Ishikawa (cell line): ENCODE measurements at regions not wholly inside any gene's neighbourhood (a gene's known extent, or its start where the extent isn't known, plus 50 kb on each side); places are given as distances from the start of the nearest gene placed in this dataset.

ENCODE experiments used
- CEBPB ChIP-seq: IDR thresholded peaks from 2 replicates; pipeline ENCODE4 v1.6.1; 2012
- CREB1 ChIP-seq: IDR thresholded peaks from 2 replicates; pipeline ENCODE4 v1.6.1; 2012; ENCODE audit warnings: low read depth
- EGR1 ChIP-seq: IDR thresholded peaks from 2 replicates; pipeline ENCODE4 v1.6.1; 2012
- EP300 ChIP-seq: IDR thresholded peaks from 2 replicates; pipeline ENCODE4 v1.6.1; 2012; ENCODE audit warnings: borderline replicate concordance
- FOXM1 ChIP-seq: IDR thresholded peaks from 2 replicates; pipeline ENCODE4 v1.6.1; 2012; ENCODE audit warnings: low read depth, borderline replicate concordance
- NFIC ChIP-seq: IDR thresholded peaks from 2 replicates; pipeline ENCODE4 v1.6.1; 2012
- RAD21 ChIP-seq: IDR thresholded peaks from 2 replicates; pipeline ENCODE4 v1.6.1; 2012; ENCODE audit warnings: low read depth
- TAF1 ChIP-seq: IDR thresholded peaks from 2 replicates; pipeline ENCODE4 v1.6.1; 2012; ENCODE audit warnings: low read depth, mild to moderate bottlenecking
- TCF12 ChIP-seq: IDR thresholded peaks from 2 replicates; pipeline ENCODE4 v1.6.1; 2012; ENCODE audit warnings: low read depth
- TEAD4 ChIP-seq: IDR thresholded peaks from 2 replicates; pipeline ENCODE4 v1.6.1; 2012
- YY1 ChIP-seq: IDR thresholded peaks from 2 replicates; pipeline ENCODE4 v1.6.1; 2012; ENCODE audit warnings: low read depth
- ZBTB7A ChIP-seq: IDR thresholded peaks from 2 replicates; pipeline ENCODE4 v1.6.1; 2012; ENCODE audit warnings: low read depth
- TF ChIP-seq, protein P1 (sequence below): IDR thresholded peaks from 2 replicates; pipeline ENCODE4 v1.6.1; 2012; ENCODE audit warnings: low read depth, mild to moderate bottlenecking
- TF ChIP-seq, protein P2 (sequence below): IDR thresholded peaks from 2 replicates; pipeline ENCODE4 v1.6.1; 2012
- TF ChIP-seq, protein P3 (sequence below): IDR thresholded peaks from 2 replicates; pipeline ENCODE4 v1.6.1; 2012

DNA sequence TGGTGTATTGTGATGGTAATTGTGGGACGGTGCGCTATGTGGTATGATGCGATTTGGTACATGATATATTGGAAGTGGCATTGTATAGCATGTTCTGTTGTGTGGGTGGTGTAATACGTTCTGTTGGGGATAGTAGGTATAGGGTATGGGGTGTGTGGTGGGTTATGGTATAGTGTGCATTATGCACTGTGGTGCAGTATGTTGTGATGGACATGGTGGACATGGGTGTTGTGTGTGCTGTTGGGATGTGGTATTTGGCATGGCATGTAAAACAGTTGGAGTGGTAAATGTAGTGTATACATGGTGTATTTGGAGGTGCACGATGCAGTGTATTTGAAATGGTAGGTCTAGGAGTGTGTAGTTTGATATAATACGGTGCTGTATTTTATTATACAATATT is 170.6 kb upstream of the CNTNAP4 start:
- TF ChIP-seq TAF1, result no peak
- TF ChIP-seq FOXM1, result no peak

DNA sequence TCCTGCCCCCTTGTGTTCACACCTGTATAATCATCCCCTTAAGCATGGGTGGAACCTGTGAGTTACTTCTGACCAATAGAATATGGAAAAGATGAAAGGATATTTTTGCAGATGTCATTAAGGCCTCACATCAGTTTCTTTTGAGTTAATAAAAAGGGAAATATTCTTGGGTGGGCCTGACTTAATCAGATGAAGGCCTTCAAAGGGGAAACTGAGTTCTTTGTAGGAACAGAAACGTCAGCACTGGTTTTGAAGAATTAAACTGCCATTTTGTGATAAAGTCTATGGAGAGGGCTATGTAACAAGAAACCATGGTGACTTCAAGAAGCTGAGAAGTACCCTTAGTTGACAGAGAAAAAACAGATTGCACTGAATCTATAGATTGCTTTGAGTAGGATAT is 168.7 kb upstream of the CNTNAP4 start:
- TF ChIP-seq, protein P1, sequence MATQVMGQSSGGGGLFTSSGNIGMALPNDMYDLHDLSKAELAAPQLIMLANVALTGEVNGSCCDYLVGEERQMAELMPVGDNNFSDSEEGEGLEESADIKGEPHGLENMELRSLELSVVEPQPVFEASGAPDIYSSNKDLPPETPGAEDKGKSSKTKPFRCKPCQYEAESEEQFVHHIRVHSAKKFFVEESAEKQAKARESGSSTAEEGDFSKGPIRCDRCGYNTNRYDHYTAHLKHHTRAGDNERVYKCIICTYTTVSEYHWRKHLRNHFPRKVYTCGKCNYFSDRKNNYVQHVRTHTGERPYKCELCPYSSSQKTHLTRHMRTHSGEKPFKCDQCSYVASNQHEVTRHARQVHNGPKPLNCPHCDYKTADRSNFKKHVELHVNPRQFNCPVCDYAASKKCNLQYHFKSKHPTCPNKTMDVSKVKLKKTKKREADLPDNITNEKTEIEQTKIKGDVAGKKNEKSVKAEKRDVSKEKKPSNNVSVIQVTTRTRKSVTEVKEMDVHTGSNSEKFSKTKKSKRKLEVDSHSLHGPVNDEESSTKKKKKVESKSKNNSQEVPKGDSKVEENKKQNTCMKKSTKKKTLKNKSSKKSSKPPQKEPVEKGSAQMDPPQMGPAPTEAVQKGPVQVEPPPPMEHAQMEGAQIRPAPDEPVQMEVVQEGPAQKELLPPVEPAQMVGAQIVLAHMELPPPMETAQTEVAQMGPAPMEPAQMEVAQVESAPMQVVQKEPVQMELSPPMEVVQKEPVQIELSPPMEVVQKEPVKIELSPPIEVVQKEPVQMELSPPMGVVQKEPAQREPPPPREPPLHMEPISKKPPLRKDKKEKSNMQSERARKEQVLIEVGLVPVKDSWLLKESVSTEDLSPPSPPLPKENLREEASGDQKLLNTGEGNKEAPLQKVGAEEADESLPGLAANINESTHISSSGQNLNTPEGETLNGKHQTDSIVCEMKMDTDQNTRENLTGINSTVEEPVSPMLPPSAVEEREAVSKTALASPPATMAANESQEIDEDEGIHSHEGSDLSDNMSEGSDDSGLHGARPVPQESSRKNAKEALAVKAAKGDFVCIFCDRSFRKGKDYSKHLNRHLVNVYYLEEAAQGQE, result no peak
- TF ChIP-seq YY1, result no peak
- no peak for TF ChIP-seq RAD21
- TF ChIP-seq TCF12, result no peak
- no peak for TF ChIP-seq CEBPB
- TF ChIP-seq EP300, result no peak
- no peak for TF ChIP-seq ZBTB7A
- TF ChIP-seq CREB1, result no peak
- TF ChIP-seq NFIC, result no peak
- TF ChIP-seq TEAD4, result no peak

DNA sequence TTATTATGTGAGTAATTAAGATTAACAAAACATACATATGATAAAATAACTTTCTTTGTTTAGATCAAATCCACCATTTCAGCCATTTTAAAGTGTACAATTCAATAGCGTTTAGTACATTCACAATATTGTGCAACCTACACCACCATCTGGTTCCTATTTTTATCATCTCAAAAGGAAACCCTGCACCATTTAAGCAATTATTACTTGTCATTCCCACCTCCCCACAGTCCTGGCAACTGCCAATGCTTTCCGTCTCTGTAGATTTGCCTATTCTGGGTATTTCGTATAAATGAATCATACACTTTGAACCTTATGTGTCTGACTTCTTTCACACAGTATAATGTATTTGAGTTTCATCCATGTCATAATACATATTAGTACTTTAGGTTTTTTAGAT is 162.5 kb upstream of the CNTNAP4 start:
- no peak for TF ChIP-seq EGR1

DNA sequence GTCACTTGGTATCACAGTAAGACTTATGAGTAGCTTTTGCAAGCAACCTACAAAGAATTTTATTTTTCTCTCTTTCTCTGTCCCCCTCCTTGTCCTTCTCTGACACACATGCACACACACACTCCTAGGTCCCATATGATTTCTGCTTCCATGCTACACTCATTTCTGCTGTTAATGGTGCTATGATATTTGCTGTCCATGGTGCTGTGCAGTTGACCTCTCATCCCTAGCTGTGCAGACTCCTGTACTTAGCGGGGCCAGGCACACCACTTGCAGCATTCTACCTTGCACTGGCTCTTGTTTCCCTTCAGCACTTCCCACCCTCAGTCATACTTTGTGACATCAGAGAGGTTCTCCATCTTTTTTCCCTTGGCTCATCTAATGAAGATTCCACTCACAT is 158.9 kb upstream of the CNTNAP4 start:
- no peak for TF ChIP-seq FOXM1
- TF ChIP-seq, protein P1, result peak; percentile 74

DNA sequence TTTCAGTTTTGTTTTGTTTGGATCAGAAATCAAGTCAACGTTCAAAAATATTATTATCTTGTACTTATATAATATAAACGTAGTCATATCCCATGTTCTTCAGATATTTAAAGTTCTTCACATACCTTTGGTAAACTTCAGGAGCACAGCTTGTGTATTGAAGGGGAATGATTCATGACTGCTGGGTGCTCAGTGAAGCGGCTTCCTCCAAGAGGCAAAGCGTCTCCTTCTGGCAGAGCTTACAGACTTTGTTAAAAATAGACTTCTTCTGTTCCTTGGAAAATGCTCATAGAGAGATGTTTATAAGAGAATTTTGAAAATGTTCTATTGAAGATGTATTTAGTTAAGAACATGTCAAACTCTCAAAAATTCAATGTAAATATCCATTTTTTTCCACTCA is 155.6 kb upstream of the CNTNAP4 start:
- TF ChIP-seq YY1, result no peak
- TF ChIP-seq CEBPB, result no peak
- no peak for TF ChIP-seq EP300
- no peak for TF ChIP-seq RAD21
- no peak for TF ChIP-seq TCF12
- TF ChIP-seq FOXM1, result no peak
- TF ChIP-seq, protein P2, sequence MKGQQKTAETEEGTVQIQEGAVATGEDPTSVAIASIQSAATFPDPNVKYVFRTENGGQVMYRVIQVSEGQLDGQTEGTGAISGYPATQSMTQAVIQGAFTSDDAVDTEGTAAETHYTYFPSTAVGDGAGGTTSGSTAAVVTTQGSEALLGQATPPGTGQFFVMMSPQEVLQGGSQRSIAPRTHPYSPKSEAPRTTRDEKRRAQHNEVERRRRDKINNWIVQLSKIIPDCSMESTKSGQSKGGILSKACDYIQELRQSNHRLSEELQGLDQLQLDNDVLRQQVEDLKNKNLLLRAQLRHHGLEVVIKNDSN, result no peak
- TF ChIP-seq, protein P3, sequence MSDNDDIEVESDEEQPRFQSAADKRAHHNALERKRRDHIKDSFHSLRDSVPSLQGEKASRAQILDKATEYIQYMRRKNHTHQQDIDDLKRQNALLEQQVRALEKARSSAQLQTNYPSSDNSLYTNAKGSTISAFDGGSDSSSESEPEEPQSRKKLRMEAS, result no peak
- TF ChIP-seq, protein P1, result no peak
- TF ChIP-seq TAF1, result no peak
- no peak for TF ChIP-seq TEAD4
- no peak for TF ChIP-seq EGR1
- TF ChIP-seq NFIC, result no peak
- TF ChIP-seq CREB1, result no peak
- no peak for TF ChIP-seq ZBTB7A

DNA sequence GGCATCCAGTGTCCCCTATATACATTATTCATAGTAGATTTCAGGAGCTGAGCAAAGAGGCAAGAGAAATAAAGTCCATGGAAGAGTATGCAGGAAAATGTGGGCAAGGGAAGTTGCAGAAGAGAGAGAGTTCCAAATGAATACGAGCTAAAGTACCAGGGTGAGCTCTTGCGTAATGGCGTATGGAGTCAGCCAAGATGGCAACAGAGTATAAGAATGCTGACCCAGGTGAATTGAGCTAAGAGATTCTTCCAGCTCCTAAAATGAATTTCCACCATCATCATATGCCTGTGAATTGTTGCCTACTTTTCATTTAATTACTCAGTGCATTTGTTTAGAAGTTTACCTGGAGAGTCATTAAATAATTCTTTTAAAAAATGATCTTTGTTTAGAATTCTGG is 153.2 kb upstream of the CNTNAP4 start:
- no peak for TF ChIP-seq EGR1
- no peak for TF ChIP-seq FOXM1
- TF ChIP-seq TEAD4, result no peak
- no peak for TF ChIP-seq NFIC
- TF ChIP-seq, protein P1, result no peak
- no peak for TF ChIP-seq TAF1
- no peak for TF ChIP-seq CEBPB
- no peak for TF ChIP-seq TCF12
- TF ChIP-seq, protein P3, result no peak
- TF ChIP-seq RAD21, result no peak
- TF ChIP-seq EP300, result no peak
- no peak for TF ChIP-seq YY1
- TF ChIP-seq, protein P2, result no peak
- no peak for TF ChIP-seq CREB1
- TF ChIP-seq ZBTB7A, result no peak
